NOMO-1 treated with DMSO at 0.1 percent for 48 hours (cell line): ENCODE measurements at regions not wholly inside any gene's neighbourhood (a gene's known extent, or its start where the extent isn't known, plus 50 kb on each side); places are given as distances from the start of the nearest gene placed in this dataset.

Experiments
- DNase-seq: peaks from one replicate; lab custom pipeline; 2025; ENCODE audit not compliant: unreplicated experiment; lab: John Stamatoyannopoulos, UW

DNA sequence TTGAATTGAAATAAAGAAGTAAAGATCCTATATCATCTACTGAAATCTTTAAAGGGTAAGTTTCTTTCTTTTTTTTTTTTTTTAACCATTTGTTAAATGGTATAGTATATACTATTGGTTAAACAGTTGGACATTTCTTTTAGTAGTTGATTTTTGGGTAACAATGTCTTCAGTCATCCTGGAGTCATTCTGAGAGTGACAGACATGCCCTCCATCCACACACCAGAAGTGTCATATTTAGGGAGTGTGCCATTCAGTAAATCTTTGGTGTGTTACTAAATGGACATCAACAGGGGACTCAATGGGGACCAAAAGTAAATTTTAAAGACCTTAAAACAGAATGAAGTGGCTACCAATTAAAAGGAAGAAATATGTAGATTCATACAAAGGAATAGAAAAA, 50.8 kb upstream of the SLC39A10 start:
- no peak for DNase-seq

DNA sequence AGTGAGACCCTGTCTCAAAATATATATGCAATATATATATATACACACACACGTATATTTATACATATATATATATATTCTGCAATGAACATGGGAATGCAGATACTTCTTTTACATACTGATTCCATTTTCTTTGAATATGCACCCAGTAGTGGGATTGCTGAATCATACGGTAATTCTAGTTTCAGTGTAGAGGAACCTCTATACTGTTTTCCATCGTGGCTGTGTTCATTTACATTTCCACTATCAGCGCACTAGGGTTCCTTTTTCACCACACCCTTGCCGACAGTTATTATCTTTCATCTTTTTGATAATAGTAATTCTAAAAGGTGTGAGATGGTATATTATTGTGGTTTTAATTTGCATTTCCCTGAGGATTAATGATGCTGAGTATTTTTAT, 52.3 kb upstream of the SLC39A10 start:
- no peak for DNase-seq

DNA sequence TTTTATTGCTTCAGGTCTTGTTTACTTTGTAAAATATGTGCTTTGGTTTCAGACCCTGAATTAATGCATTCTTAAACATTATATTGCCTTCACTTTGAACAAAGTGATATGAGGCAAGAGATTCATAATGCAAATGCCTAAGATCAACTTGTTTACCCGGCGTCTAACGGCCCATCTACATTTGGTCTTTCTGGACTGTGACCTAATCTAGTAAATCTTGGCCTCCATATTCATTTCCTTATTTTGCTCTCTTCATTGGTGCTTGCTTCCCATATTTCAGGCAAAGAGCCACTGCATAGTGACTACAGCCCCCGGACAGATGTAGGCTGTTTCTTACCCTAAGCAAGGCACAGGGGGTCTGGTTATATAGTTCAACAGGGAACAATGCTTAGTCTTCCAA, 53.0 kb upstream of the SLC39A10 start:
- peak; percentile 19 for DNase-seq

DNA sequence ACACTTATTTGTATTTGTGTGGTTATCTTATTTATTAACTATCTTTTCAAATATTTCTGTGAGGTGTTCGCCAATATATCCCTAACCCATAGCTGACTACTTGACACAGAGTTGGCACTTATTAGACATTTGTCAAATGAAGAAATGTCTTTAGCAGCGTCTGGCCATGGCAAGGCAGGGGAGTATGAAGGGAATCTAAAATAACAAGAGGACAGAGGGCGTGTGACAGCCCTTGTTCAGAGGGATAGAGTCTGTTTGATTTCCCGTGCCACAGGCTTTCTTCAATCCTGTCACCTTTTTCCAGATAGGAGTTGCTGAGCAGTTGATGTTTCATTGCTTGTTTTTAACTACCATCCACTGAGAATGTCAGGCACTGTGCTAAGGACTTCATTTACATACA, 53.6 kb upstream of the SLC39A10 start:
- DNase-seq = no peak

DNA sequence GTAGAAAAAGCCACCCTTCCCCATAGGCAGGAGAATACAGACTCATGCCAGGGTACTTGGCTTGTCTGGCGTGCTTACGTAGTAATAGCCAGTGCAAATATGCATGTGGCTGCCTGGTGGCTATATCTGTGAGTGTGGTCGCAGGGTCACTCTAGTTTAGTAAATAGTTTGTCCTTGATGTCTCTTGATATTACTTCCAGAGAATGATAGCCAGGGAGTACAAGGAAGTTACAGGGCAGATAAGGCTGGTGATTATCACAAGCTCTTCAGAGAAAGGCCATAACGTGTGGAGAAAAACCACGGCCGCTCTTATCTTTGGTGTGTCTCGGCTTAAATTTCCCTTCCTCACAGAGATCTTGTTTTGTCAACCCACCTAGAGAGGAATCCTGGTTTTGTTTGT, 54.3 kb upstream of the SLC39A10 start:
- DNase-seq = no peak

DNA sequence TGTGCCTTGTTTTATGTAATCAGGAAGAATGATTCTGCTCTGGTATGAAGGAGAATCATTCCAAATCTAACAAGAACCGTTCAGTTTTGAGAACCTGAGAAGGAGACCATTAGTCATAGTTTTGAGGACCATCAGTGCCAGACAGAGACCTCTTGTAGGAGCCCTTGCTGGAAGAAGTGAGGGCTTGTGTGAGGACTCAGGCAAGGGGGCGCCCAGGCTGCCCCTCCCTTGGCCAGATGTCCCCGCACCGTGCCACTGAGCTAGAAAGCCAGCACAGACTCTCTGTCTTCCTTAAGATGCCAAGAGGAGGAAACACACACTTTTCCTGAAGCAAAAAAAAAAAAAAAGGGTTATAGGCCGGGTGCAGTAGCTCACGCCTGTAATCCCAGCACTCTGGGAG, 55.7 kb upstream of the SLC39A10 start:
- no peak for DNase-seq

DNA sequence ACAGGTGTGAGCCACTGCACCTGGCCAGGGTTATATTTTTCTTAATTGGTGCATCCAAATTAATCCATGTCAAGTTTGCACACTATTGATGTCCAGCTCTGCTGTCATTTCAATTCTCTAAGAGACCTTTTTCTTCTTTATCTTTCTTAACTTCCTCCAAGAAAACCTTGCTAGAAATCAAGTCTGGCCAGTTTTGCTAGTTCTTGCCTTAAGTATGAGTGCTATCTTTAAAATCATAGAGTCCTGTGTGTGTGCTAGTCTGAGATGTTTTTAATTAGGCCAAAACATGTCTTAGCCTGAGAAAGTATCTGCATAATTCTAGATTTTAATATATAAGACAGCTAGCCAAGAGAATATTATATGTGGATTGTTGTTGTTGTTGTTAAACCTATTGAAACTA, 56.2 kb upstream of the SLC39A10 start:
- no peak for DNase-seq

DNA sequence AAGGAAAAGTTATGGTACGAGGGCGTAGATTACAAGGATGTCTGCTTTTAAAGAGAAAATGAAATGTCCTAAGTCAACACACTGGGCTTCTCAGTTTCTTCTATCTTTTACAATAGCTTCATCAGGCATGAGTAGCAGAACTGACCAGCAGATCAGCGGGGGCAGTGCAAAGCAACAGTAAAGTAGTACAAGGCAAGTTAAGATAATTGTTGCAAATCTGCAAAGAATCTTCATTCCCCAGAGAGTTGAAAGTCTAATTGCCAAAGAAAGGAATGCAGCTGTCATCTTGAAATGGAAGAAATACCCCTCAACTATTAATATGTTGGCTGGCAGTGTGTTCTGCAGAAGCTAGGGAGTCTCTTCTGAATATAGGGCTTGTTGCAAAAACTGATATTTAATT, 60.2 kb upstream of the SLC39A10 start:
- no peak for DNase-seq

DNA sequence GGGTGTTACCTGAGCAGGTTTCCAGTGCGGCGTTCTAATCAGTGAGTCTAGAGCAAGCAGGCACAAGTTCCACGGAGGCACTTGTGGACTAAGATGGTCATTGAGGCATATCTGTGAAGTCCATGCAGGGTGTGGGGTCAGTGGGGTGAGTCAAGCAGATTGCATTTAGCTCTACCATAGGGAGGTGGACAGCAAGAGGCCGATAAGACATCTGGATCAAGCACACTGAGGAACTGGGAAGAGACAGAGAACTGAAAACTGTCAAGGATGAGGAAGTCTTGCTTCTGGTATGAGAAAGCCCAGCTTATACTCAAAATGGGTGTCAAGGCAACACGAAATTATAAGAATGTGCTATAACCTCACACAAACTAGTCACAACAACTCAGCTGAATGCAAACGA, 61.2 kb upstream of the SLC39A10 start:
- no peak for DNase-seq

DNA sequence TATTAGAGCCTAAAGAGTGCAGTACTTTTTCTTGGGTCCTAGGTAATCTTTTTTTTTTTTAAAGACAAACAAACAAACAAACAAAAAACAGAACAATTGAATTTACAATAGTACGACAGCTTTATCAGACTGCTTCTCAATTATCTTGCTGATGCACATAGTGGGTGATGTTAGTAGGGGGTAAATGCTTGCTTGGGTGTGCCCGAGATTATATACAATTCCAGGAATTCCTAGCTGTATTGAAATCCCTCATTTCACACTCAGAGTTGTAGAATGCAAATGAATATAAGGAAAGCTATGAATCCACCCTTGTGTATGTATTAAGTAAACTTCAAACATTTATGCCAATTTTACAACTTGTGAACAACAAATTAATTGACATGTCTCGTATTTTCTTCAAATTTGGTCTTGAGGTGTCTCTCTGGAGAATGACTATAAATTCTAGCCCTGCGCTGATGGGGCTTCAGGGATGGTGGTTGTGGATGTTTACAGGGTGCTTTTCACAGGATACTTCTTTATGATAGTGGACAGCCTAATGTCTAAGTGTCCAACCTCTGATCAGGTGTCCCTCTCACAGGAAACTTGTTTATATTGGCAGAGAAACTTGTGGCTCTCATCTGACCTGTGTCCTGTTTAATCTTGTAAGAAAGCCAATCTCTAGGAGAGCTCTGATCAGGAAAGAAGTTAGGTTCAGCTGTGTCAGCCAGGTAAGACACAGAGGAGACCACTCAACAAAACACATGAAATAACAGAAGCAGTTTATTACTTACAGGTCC, 61.9 kb upstream of the SLC39A10 start:
- DNase-seq = no peak

DNA sequence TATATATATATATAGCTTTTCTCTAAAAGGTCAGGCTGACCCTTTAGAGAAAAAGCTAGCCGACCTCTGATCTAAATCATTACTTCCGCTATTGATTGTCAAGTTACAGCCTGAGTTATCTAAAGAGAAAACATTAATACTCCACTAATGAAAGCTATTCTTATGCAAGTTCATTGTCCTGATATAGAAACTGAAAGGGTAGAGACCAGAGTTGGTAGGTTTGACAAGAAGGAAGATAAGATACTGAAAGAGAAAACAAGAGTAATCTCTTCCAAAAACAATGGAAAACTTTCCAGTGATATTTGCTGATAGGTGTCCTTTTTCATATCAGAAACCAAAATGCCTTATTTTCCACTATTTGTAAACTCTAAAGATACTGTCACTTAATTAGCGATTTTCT, 62.8 kb upstream of the SLC39A10 start:
- DNase-seq = no peak

DNA sequence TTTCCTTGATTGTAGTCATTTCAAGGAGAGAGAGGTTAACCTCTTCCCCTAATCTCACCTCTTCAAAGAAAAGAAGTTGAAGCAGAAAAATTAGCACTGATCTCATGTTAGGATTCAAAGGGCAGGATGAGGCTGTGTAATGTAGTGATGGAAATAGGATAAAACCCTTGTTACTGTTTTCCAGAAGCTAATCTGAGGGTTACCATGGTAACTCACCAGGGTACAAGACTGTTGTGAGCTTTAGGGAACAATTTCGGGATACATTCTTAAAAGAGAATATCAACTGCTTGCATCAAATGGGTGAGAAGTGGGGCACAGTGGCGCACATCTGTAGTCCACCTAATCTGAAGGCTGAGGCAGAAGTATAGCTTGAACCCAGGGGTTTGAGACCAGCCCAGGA, 64.9 kb upstream of the SLC39A10 start:
- no peak for DNase-seq

DNA sequence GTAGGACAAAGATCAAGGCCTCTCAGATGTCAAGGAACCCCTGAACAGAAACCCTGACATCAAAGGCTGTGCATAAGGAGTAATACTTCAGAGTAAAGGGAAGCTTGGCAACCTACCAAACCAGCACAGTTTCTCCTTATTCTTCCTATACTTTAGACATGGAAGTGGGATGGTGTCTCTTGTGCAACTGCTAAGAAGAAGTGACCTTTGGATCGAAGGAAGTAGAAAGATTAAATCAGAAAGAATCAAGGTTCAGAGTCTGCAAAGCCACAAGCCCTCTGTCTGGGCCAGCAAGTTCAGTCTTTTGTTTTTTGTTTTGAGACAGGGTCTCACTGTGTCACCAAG, 66.2 kb upstream of the SLC39A10 start:
- no peak for DNase-seq

DNA sequence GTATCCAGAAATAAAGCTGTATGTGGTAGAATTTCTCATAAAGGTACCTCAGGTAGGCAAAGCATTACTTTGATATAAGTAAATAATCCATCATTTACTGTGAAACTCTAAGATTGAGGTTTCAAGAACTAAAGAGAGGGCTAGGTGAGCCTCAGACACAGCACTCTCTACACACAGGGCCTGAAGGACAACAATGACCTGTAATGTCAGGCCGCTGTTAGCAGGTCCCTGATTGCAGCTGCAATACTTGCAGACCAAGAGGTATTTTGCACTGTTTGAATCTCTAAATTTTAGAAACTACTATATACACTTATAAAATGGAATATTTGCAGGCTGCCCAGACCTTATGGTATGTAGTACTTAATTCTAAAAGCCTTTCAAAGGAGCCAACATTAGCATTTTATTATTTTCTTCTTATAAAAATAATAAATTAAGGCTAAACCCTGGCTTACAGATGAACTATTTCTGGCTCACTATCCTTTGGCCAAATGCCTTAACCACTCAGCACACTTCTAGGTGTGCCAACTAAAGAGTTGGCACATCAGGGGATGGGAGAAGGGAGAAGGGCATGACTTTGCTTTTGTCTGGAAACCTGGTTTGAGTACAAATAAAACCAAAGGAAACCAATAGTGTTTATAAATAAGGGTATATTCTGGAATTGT, 66.7 kb upstream of the SLC39A10 start:
- DNase-seq = no peak

DNA sequence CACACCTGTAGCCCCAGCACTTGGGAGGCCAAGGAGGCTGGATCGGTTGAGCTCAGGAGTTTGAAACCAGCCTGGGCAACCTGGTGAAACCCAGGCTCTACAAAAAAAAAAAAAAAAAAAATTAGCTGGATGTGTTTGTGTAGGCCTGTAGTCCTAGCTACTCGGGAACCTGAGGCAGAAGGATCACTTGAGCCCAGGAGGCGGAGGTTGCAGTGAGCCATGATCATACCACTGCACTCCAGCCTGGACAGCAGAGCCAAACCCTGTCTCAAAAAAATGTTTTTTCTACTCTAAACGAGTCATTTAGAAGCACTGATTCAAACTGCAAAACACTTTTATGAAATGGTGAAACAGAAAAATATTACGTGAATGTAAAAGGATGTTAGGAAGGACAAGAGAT, 69.1 kb upstream of the SLC39A10 start:
- DNase-seq = no peak

DNA sequence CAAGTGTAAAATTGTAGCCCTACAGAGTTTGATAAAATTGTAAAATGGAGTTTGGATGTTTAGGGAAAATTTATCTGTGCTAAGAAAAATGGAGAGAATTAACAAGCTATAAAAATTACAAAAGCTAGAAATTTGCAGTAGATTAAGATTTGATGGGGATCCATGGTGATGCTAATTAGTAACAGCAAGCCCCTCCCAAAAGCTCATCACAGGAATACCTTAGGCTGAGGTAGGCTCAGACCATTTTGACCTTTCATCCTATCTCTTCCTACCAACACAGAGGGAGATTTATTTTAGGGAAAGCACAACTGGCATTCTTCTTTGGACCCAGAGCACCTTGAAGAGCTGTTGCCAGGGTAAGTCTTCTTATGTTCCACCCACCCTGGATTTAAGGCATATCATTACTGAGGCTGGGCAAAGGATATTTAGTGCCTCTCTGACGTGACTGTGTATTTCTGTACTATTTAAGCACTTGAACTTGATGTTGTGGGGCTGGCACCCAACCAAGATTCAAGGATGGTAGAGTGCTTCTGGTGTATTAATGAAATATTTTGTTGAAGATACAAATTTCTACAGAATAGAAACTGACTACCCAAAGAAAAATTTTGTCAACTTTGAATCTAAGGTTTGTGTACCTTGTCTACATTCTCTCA, 70.8 kb upstream of the SLC39A10 start:
- DNase-seq = no peak

DNA sequence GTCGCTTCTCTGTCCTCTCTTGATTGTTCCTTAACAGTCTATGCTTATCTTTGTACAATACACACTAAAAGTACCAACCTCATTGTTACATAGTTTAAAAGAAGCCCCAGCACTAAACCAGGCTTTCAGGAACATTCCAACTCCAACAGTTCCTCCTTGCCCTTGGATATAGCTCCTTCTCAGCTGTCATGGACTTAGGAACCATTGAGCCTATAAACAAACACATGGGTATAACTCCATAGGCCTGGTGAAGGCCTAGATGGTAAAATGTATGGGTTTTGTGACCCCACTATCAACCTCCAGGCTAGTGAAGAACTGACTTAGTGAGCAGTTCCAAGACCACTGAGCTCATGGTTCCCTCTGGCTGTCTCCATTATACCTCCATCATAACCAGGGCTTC, 74.8 kb upstream of the SLC39A10 start:
- no peak for DNase-seq

DNA sequence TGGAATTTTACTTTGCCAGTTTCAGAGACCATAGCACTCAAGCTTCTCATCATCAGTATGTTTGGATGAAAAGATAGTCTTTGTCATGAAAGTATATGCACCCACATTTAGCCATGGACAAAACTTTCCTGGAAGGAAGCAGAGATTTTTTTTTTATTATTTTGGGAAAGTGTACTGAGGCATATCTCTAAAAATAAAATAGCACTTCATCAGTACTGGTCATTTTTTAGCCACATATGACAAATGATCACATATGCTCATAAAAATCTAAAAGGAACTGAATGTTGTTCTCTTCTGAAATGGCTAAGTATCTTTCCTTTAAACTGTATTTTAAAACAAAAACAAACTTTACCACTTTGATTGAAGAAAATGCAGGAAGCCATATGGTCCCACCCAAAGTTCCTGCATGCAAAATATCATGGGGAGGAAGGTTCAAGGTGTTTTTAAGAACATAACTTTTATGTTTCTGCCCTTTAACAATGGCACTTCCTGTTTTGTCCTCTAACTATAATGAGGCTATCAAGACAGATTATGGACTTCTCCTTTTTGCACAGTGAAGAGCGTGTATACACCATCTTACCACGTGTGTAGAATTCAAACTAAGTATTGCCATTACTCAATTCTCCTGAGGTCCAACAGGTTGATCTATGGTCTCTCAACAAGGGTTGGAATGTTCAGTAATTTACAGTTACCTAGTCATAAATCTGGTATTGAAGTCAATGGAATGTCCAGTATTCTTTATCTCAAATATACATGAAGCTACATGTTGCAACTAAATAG, 77.1 kb upstream of the SLC39A10 start:
- DNase-seq = peak; percentile 94

DNA sequence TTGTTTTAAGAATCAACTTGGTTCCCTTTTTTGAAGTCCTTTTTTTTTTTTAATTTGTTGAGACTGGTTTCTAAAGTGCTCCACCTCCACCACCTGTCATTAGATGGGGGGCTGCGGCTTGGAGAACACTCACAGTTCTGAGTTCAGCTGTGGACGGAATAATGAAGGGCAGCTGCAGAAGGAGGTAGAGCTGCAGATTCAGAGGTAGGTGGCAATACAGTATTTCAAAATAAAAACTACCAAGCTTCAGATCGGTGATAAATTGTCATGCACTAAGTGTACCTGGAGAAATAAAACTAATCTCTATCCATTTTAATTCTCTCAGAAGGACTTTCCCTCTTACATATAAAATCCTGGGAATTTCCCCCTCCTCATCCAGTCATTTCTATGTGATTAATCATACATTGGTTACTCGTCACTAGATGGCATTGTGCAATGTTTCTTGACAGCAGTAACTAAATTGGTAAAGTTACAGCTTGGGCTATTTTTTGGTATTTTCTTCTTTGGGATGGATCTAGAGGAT, 81.1 kb upstream of the SLC39A10 start:
- peak; percentile 68 for DNase-seq

DNA sequence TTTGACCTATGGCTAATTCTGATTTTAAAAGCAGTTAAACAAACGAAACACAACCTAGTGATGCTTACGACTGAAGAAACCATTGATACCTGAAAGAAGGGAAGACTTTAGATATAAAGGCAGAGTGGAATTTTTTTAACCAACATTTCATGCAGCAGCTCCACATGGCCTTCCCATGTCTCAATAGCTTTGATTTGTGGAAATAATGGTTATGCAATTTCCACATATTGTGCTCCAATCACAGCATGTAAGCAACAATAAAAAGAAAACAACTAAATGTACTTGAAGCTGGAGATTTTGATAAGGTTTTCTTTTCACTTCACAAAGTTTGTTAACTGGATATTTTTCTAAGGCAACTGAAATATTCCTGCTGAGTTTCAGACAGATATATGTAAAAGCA, 82.0 kb upstream of the SLC39A10 start:
- DNase-seq = no peak

DNA sequence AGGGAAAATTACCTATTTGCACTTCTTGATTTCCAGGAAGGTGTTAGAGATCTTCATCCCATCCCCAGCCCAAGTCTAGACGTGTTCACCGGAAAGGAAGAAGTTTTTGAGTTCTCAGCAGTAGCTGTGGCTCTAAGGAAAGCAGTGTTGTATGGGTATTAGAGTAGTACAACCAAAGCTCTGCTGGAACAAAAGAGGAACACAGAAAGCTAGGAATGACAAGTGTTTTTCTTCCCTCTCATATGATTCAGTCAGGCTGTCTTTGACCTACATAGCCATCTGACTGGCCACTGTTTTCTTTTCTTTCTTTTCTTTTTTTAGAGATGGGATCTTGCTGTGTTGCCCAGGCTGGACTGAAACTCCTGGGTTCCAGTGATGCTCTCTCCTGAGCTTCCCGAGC, 82.7 kb upstream of the SLC39A10 start:
- DNase-seq = peak; percentile 22
